ENCODE measurements at regions not wholly inside any gene's neighbourhood (a gene's known extent, or its start where the extent isn't known, plus 50 kb on each side); places are given as distances from the start of the nearest gene placed in this dataset.

- TF ChIP-seq CTCF (IDR thresholded peaks at IDR 0.05) (no peak), POLR2A (IDR thresholded peaks at IDR 0.05) (no peak)
These were observed 1105.4 kb downstream of the TUSC7 start for GRCh38 chr3:117814975-117815374.

All from thyroid gland (tissue), 4 donors.